Epithelial cell of proximal tubule (primary cell): ENCODE measurements at regions not wholly inside any gene's neighbourhood (a gene's known extent, or its start where the extent isn't known, plus 50 kb on each side); places are given as distances from the start of the nearest gene placed in this dataset.
"Not testable (repeated sequence)": the region's sequence is repeated elsewhere in the genome, so short reads cannot be mapped to it uniquely, and the experiment has no call there.

Experiments used
- DNase-seq: peaks from one replicate; pipeline ENCODE4 v3.0.0-alpha.2; 2011; ENCODE audit warnings: low read depth
- H3K4me3 ChIP-seq: 2 replicates; pipeline ENCODE4 v1.5.1; 2011; ENCODE audit warnings: low read depth, mild to moderate bottlenecking, low read length
- TF ChIP-seq, protein P1 (sequence below): conservative IDR thresholded peaks from 2 replicates; pipeline ENCODE4 v1.5.1; 2012; ENCODE audit warnings: low read depth, mild to moderate bottlenecking, low read length

DNA sequence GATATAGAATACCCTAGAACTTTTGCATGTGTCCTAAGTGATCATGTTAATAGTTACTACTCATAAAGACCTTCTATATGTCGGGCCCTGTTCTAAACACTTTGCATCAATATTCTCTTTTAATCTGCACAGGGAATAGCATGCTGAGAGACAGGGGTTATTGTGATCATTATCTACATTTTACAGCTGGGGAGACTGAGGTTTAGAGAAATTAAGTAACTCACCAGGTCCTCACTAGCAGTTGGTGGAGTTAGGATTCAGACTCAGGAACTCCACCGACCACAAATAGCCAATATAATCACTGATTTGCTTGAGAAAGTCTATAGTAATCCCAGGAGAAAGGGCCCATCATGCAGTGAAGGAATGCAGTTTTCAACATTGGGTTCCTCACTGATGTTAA lies 111.2 kb upstream of the ADO start:
- DNase-seq, result no peak
- no peak overlapping the region for H3K4me3 ChIP-seq
- TF ChIP-seq, protein P1, sequence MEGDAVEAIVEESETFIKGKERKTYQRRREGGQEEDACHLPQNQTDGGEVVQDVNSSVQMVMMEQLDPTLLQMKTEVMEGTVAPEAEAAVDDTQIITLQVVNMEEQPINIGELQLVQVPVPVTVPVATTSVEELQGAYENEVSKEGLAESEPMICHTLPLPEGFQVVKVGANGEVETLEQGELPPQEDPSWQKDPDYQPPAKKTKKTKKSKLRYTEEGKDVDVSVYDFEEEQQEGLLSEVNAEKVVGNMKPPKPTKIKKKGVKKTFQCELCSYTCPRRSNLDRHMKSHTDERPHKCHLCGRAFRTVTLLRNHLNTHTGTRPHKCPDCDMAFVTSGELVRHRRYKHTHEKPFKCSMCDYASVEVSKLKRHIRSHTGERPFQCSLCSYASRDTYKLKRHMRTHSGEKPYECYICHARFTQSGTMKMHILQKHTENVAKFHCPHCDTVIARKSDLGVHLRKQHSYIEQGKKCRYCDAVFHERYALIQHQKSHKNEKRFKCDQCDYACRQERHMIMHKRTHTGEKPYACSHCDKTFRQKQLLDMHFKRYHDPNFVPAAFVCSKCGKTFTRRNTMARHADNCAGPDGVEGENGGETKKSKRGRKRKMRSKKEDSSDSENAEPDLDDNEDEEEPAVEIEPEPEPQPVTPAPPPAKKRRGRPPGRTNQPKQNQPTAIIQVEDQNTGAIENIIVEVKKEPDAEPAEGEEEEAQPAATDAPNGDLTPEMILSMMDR, result no peak

DNA sequence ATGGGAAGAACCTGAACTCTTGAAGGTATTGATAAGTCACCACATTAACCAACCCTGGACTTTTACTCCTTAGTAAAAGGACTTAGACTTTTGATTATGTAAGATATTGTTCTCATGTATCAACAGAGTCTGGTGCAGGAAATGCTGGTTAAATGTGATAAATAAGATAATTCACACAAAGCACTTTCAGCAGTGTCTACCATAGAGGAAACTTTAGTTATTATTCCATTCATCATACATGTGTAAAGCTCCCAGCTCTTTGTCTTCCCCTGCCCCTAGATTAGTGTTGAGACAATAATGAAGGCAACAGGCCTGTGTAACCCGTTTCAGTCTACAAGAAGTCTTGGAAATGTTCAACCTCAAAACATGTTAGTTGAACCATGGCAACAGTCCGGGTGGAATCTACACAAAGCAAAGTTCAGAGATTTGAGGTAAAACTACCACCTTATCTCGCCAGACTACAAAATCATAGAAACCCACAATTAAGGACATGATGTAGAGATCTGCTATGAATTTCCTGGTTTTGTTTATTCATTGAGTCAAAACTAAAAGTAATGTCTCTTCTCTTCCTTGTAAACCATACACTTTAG lies 109.9 kb upstream of the ADO start:
- no peak overlapping the region for H3K4me3 ChIP-seq
- TF ChIP-seq, protein P1, result no peak
- DNase-seq, result no peak

DNA sequence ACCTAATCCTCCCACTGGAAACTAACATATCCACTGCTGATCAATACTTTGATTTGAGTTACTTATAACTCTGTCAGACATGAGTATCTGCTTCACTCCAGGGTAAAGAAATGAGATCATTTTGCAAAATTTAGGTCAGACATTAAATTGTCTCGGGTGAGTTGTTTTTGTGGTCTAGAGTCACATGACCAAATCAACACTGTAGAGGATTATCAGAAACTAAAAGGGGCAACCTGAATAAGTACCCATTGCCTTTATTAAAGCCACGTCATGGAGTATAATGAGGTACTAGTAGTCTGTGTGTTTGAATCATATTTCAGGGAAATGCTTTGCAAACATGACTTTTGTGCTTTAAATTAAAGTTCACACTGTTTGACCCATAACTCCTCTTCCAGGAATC lies 107.7 kb upstream of the ADO start:
- DNase-seq, result no peak
- TF ChIP-seq, protein P1, result no peak
- no peak overlapping the region for H3K4me3 ChIP-seq

DNA sequence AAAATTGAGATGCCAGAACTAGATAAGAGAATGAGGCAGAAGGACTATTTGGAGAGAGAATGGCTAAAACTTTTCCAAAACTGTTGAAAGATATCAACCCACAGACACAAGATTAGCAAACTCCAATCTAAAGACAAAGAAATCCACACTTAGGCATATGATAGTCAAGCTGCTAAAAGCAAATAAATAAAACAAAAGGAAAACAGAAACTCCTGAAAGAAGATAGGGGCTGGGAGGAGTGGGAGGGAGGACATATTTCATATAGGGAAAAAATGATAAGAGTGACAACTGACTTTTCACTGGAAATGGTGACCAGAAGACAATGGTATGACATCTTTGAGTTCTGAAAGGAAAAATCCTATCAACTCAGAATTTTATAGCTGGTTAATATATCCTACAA lies 105.4 kb upstream of the ADO start:
- TF ChIP-seq, protein P1, result no peak

DNA sequence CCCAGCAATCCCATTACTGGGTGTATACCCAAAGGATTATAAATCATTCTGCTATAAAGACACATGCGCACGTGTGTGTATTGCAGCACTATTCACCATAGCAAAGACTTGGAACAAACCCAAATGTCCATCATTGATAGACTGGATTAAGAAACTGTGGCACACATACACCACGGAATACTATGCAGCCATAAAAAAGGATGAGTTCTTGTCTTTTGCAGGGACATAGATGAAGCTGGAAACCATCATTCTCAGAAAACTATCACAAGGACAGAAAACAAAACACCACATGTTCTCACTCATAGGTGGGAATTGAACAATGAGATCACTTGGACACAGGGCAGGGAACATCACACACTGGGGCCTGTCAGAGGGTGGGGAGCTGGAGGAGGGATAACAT lies 100.4 kb upstream of the ADO start:
- DNase-seq, H3K4me3 ChIP-seq: not testable (repeated sequence)

More for the DNA sequence above, 105.4 kb upstream of the ADO start:
- no peak overlapping the region for H3K4me3 ChIP-seq
- no peak for DNase-seq

DNA sequence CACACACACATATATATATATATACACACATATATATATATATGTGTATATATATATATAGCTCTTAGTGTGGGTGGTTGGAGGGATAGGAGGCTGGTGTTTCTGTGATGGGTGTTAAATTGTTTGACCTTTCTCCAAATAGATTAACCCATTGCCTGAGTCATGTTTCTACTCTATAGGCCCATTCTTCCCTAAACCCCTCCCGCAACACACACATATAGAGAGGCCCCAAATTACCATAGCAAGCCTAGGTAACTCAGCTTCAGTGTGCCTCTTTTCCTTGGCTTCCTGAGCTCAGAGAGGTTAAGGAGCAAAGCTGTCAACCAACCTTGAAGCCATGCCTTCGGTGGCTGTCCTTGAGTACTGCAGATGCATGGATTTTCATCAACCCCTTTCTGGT lies 98.7 kb upstream of the ADO start:
- TF ChIP-seq, protein P1, result no peak
- DNase-seq, result no peak
- no peak overlapping the region for H3K4me3 ChIP-seq

DNA sequence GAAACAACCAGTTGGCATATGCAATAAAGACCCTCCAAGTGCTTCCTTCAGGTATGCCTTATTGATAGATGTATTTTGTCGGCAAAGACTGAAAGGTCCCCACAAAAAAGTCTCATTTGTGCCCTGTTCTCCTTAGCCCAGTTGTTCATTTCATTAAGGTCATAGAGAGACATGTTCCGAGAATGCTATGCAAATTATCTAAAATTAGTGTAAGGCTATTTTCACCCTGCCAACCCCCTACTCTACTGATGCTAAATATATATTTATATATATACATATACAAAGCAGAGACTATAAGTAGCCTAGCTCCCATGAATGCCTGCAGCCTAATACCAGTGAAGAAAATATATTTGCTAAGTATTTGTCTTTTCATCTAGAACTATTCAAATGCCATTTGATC lies 96.7 kb upstream of the ADO start:
- no peak overlapping the region for H3K4me3 ChIP-seq
- TF ChIP-seq, protein P1, result no peak
- no peak for DNase-seq
